IMR-90 (cell line): ENCODE measurements at regions not wholly inside any gene's neighbourhood (a gene's known extent, or its start where the extent isn't known, plus 50 kb on each side); places are given as distances from the start of the nearest gene placed in this dataset.

Experiments used
- ATAC-seq: fragments of 200-7000 bp; cut with Tn5 transposase; 2 replicates; pipeline ENCODE4 v1.9.1; 2020; ENCODE audit warnings: low read depth, mild to moderate bottlenecking, moderate library complexity
- BruUV-seq: library from RNA; stranded (reverse); fragments of 400-500 nt; replicated peaks from 2 replicates; lab custom pipeline; 2021; lab: Mats Ljungman, UMichigan
- CTCF ChIA-PET: fragments of 300-600 bp; formaldehyde crosslinking; extraction: SDS; loops from one replicate; lab custom pipeline; 2021; ENCODE audit warnings: antibody characterized with exemption; lab: Yijun Ruan, JAX
- POLR2A ChIA-PET: fragments of 300-600 bp; sonication (Branson Sonifier 250); formaldehyde crosslinking; loops from one replicate; lab custom pipeline; 2022; ENCODE audit warnings: antibody characterized with exemption; ENCODE audit not compliant: unreplicated experiment; lab: Charles Lee
- DNase-seq: peaks from one replicate; pipeline ENCODE4 v3.0.0; 2013
- H2AFZ ChIP-seq: replicated peaks from 2 replicates; pipeline ENCODE3; 2013; ENCODE audit warnings: low read length, mild to moderate bottlenecking; ENCODE audit not compliant: poor library complexity
- H2AK5ac ChIP-seq: 2 replicates; pipeline ENCODE4 v1.6.1; 2013; ENCODE audit warnings: low read depth, low read length, inconsistent platforms
- H2AK9ac ChIP-seq: replicated peaks from 2 replicates; pipeline ENCODE3; 2013; ENCODE audit warnings: mild to moderate bottlenecking, low read depth, low read length, moderate library complexity; ENCODE audit not compliant: poor library complexity
- H2BK120ac ChIP-seq: 2 replicates; pipeline ENCODE4 v1.6.1; 2013; ENCODE audit warnings: low read depth, low read length, inconsistent platforms
- H2BK15ac ChIP-seq: 3 replicates; pipeline ENCODE4 v1.6.1; 2013; ENCODE audit warnings: low read depth, low read length, inconsistent platforms
- H2BK20ac ChIP-seq: 2 replicates; pipeline ENCODE4 v1.6.1; 2013; ENCODE audit warnings: low read depth, mild to moderate bottlenecking, inconsistent platforms, low read length, moderate library complexity
- H2BK5ac ChIP-seq: 2 replicates; pipeline ENCODE4 v1.6.1; 2013; ENCODE audit warnings: mild to moderate bottlenecking, low read depth, low read length, inconsistent platforms; ENCODE audit not compliant: poor library complexity, severe bottlenecking
- H3K14ac ChIP-seq: replicated peaks from 2 replicates; pipeline ENCODE4 v1.6.1; 2013; ENCODE audit warnings: low read depth, low read length, inconsistent platforms
- H3K18ac ChIP-seq: 2 replicates; pipeline ENCODE4 v1.6.1; 2013; ENCODE audit warnings: low read depth, low read length, control low read depth
- H3K23ac ChIP-seq: 2 replicates; pipeline ENCODE4 v1.6.1; 2013; ENCODE audit warnings: low read depth, low read length, inconsistent platforms
- H3K27ac ChIP-seq: 2 replicates; pipeline ENCODE4 v1.5.1; 2013; ENCODE audit warnings: mild to moderate bottlenecking, control low read depth, low read length; ENCODE audit not compliant: insufficient read depth
- H3K27me3 ChIP-seq: 2 replicates; pipeline ENCODE4 v1.6.1; 2013; ENCODE audit warnings: low read length; ENCODE audit not compliant: control insufficient read depth, insufficient read depth
- H3K36me3 ChIP-seq: 2 replicates; pipeline ENCODE4 v1.6.1; 2013; ENCODE audit warnings: low read length, mixed read lengths; ENCODE audit not compliant: control insufficient read depth, insufficient read depth
- H3K4ac ChIP-seq: 2 replicates; pipeline ENCODE4 v1.6.1; 2013; ENCODE audit warnings: low read depth, low read length, inconsistent platforms
- H3K4me1 ChIP-seq: 2 replicates; pipeline ENCODE4 v1.6.1; 2013; ENCODE audit warnings: low read length, mixed read lengths; ENCODE audit not compliant: control insufficient read depth, insufficient read depth
- H3K4me2 ChIP-seq: 2 replicates; pipeline ENCODE4 v1.6.1; 2013; ENCODE audit warnings: low read depth, mild to moderate bottlenecking, control low read depth, low read length, moderate library complexity
- H3K4me3 ChIP-seq: 2 replicates; pipeline ENCODE4 v1.5.1; 2013; ENCODE audit warnings: low read depth, mild to moderate bottlenecking, control low read depth, low read length, moderate library complexity; ENCODE audit not compliant: insufficient read depth
- H3K56ac ChIP-seq: 2 replicates; pipeline ENCODE4 v1.6.1; 2013; ENCODE audit warnings: low read length, inconsistent platforms; ENCODE audit not compliant: insufficient read depth; ENCODE audit errors: extremely low read depth
- H3K79me1 ChIP-seq, 2 experiments: 2 replicates each; pipeline ENCODE4 v1.6.1; 2013; ENCODE audit warnings: low read length in 2 of 2, inconsistent platforms in 1 of 2, low read depth in 1 of 2
- H3K9ac ChIP-seq: 2 replicates; pipeline ENCODE4 v1.6.1; 2013; ENCODE audit warnings: low read depth, low read length, control low read depth
- H3K9me1 ChIP-seq: 2 replicates; pipeline ENCODE4 v1.6.1; 2013; ENCODE audit warnings: low read length, inconsistent platforms; ENCODE audit not compliant: insufficient read depth
- H3K9me3 ChIP-seq: 2 replicates; pipeline ENCODE4 v1.6.1; 2013; ENCODE audit warnings: low read length; ENCODE audit not compliant: control insufficient read depth, insufficient read depth
- H4K20me1 ChIP-seq: 2 replicates; pipeline ENCODE4 v1.6.1; 2013; ENCODE audit warnings: low read length, inconsistent platforms; ENCODE audit not compliant: insufficient read depth
- H4K5ac ChIP-seq: 2 replicates; pipeline ENCODE4 v1.6.1; 2013; ENCODE audit warnings: mild to moderate bottlenecking, low read depth, low read length, control low read depth
- H4K8ac ChIP-seq, 2 experiments: 2 replicates each; pipeline ENCODE4 v1.6.1; 2013; ENCODE audit warnings: low read depth in 2 of 2, low read length in 2 of 2, control low read depth in 1 of 2, inconsistent platforms in 1 of 2
- H4K91ac ChIP-seq: 2 replicates; pipeline ENCODE4 v1.6.1; 2013; ENCODE audit warnings: low read depth, low read length, inconsistent platforms; ENCODE audit not compliant: insufficient read depth
- BHLHE40 ChIP-seq: fragments of 150-350 bp; IDR thresholded peaks from 2 replicates; pipeline ENCODE4 v1.6.1; 2016; ENCODE audit warnings: mild to moderate bottlenecking, low read depth, low read length
- CEBPB ChIP-seq: IDR thresholded peaks from 2 replicates; pipeline ENCODE4 v1.6.1; 2012; ENCODE audit warnings: low read depth, low read length, improper control_type of control experiment
- CTCF ChIP-seq: conservative IDR thresholded peaks from 2 replicates; pipeline ENCODE4 v1.5.1; 2012; ENCODE audit warnings: mild to moderate bottlenecking, low read depth, low read length, improper control_type of control experiment
- MAFK ChIP-seq: IDR thresholded peaks from 2 replicates; pipeline ENCODE4 v1.6.1; 2012; ENCODE audit warnings: low read depth, low read length, improper control_type of control experiment
- MXI1 ChIP-seq: IDR thresholded peaks from 2 replicates; pipeline ENCODE4 v1.6.1; 2012; ENCODE audit warnings: low read depth, mild to moderate bottlenecking, low read length, moderate library complexity, borderline replicate concordance
- POLR2A ChIP-seq: IDR thresholded peaks from 2 replicates; pipeline ENCODE4 v1.6.1; 2012; ENCODE audit warnings: mild to moderate bottlenecking, low read depth, low read length
- RCOR1 ChIP-seq: IDR thresholded peaks from 2 replicates; pipeline ENCODE4 v1.6.1; 2012; ENCODE audit warnings: mild to moderate bottlenecking, low read length, improper control_type of control experiment; ENCODE audit not compliant: insufficient replicate concordance
- RFX5 ChIP-seq: IDR thresholded peaks from 2 replicates; pipeline ENCODE4 v1.8.0; 2012; ENCODE audit warnings: low read depth, mild to moderate bottlenecking, low read length, moderate library complexity
- SMC3 ChIP-seq: fragments of 150-350 bp; IDR thresholded peaks from 2 replicates; pipeline ENCODE4 v1.6.1; 2016; ENCODE audit warnings: low read depth, mild to moderate bottlenecking, antibody characterized with exemption, low read length, moderate library complexity
- WGBS, 2 experiments: methylation state at CpG; one replicate each; pipeline versions ENCODE4 v1.1.5 to v1.1.7; 2013; ENCODE audit warnings: missing lambda C conversion rate in 2 of 2; ENCODE audit not compliant: insufficient read length in 1 of 2; ENCODE audit errors: extremely low coverage in 2 of 2; 5-methylcytosine and 5-hydroxymethylcytosine counted together
- dilution Hi-C: fragments of 300-500 bp; cut with HindIII; formaldehyde crosslinking; loops from one replicate; pipeline ENCODE4 v1.14.3; 2018; ENCODE audit warnings: low sequenced_read_pairs; ENCODE audit not compliant: unreplicated experiment
- in situ Hi-C: fragments of 300-500 bp; cut with MboI; formaldehyde crosslinking; loops from 3 replicates; pipeline ENCODE4 v1.14.3; 2019; ENCODE audit warnings: low sequenced_read_pairs, inconsistent platforms, mixed read lengths
- intact Hi-C: fragments of 100-400 bp; cut with micrococcal nuclease; formaldehyde crosslinking; loops from 2 replicates; pipeline ENCODE4 v1.10.0; 2022
- TF ChIP-seq, protein P1 (sequence below): fragments of 150-350 bp; IDR thresholded peaks from 2 replicates; pipeline ENCODE4 v1.6.1; 2017; ENCODE audit warnings: mild to moderate bottlenecking, antibody characterized with exemption, low read length, low read depth
- TF ChIP-seq, protein P2 (sequence below): fragments of 150-350 bp; IDR thresholded peaks from 2 replicates; pipeline ENCODE4 v1.6.1; 2016; ENCODE audit warnings: low read depth, mild to moderate bottlenecking, low read length, moderate library complexity, borderline replicate concordance

DNA sequence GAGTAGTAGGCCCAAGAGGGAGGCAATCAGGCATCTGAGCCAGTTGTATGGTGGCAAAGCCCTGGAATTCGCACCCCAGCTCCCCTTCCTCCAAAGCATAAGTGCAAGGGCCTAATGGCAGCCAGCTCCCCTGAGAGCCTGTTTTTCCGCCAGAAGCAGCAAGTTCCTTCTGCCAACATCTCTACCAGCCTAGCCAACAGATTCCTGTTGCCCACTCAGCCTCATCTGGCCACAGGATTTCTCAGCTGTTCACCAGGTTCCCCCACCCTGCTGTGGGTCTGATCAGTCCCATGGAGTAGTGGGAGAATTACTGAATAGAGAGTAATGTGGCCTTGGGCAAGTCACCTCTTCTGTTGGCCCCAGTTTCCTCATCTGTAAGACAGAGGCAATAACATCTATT lies 186.2 kb upstream of the PDE1C start:
- in situ Hi-C loops = no loop called here
- Histone ChIP-seq H3K4me3 (no peak overlapping the region), H3K4me1 (no peaks in the 10 kb centered on the region), H3K27me3 (no peaks in the 10 kb centered on the region), H3K18ac (no peak overlapping the region), H3K23ac (no peak overlapping the region), H4K5ac (no peak overlapping the region), H4K20me1 (no peaks in the 10 kb centered on the region), H2AK9ac (no peak overlapping the region), H3K9ac (no peak overlapping the region), H3K9me3 (no peaks in the 10 kb centered on the region), H3K36me3 (no peaks in the 10 kb centered on the region), H2BK20ac (no peak overlapping the region), H4K91ac (no peak overlapping the region), H3K27ac (no peak overlapping the region), H3K9me1 (no peaks in the 10 kb centered on the region), H3K79me1 (no peaks in the 10 kb centered on the region), H2BK120ac (no peak overlapping the region), H3K4ac (no peak overlapping the region), H3K4me2 (no peak overlapping the region), H3K56ac (no peak overlapping the region), H2BK5ac (no peak overlapping the region), H4K8ac (no peak overlapping the region), H3K14ac (no peak overlapping the region), H2AK5ac (no peak overlapping the region), H2BK15ac (no peak overlapping the region), H2AFZ (no peak overlapping the region)
- WGBS, 2 experiments = no CpG with 5 or more reads among the region's 2 CpGs
- ATAC-seq = no peak
- intact Hi-C loops = no loop called here
- ChIA-PET POLR2A (no interaction called here), CTCF (no interaction called here)
- BruUV-seq = no TSS peak
- dilution Hi-C loops = no loop called here
- no peak for TF ChIP-seq CEBPB
- TF ChIP-seq MXI1 = no peak
- TF ChIP-seq, protein P1, sequence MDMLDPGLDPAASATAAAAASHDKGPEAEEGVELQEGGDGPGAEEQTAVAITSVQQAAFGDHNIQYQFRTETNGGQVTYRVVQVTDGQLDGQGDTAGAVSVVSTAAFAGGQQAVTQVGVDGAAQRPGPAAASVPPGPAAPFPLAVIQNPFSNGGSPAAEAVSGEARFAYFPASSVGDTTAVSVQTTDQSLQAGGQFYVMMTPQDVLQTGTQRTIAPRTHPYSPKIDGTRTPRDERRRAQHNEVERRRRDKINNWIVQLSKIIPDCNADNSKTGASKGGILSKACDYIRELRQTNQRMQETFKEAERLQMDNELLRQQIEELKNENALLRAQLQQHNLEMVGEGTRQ = no peak
- TF ChIP-seq, protein P2, sequence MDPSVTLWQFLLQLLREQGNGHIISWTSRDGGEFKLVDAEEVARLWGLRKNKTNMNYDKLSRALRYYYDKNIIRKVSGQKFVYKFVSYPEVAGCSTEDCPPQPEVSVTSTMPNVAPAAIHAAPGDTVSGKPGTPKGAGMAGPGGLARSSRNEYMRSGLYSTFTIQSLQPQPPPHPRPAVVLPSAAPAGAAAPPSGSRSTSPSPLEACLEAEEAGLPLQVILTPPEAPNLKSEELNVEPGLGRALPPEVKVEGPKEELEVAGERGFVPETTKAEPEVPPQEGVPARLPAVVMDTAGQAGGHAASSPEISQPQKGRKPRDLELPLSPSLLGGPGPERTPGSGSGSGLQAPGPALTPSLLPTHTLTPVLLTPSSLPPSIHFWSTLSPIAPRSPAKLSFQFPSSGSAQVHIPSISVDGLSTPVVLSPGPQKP = no peak
- TF ChIP-seq MAFK = no peak
- TF ChIP-seq RCOR1 = no peak
- no peak for TF ChIP-seq RFX5
- TF ChIP-seq POLR2A = no peak
- TF ChIP-seq SMC3 = no peak
- no peak for TF ChIP-seq BHLHE40
- TF ChIP-seq CTCF = no peak
- no peak for DNase-seq
